ENCODE measurements at regions not wholly inside any gene's neighbourhood (a gene's known extent, or its start where the extent isn't known, plus 50 kb on each side); places are given as distances from the start of the nearest gene placed in this dataset.

DNA sequence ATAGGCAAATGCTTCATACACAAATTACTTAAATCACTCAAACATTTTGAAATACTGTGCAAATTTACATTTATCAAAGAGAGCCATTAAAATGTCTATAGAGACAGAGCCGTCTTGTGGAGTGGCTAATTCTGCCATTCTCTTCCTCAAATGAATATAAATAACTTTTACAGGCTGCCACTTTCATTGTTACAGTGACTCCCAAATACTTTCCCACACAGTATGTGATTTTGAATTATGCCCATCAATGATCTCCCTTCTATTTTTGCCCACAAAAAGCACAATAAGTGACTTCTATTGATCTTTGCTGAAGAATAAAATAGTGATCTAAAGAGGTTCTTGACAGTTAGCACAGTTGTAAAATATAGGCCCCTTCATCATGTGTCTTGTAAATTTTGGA, 1244.9 kb downstream of the PCDH17 start:
- Histone ChIP-seq H3K4me1 (no peaks in the 10 kb centered on the region), H3K27ac (no peak overlapping the region), H3K36me3 (no peaks in the 10 kb centered on the region), H3K9me3 (no peaks in the 10 kb centered on the region), H3K27me3 (no peaks in the 10 kb centered on the region), H3K4me3 (no peak overlapping the region)
- no peak for DNase-seq (ENCODE audit: low spot score in 2 of 2)
- TF ChIP-seq POLR2A (IDR thresholded peaks at IDR 0.05) (no peak), EP300 (IDR thresholded peaks at IDR 0.05) (no peak)
- TF ChIP-seq, protein P1, sequence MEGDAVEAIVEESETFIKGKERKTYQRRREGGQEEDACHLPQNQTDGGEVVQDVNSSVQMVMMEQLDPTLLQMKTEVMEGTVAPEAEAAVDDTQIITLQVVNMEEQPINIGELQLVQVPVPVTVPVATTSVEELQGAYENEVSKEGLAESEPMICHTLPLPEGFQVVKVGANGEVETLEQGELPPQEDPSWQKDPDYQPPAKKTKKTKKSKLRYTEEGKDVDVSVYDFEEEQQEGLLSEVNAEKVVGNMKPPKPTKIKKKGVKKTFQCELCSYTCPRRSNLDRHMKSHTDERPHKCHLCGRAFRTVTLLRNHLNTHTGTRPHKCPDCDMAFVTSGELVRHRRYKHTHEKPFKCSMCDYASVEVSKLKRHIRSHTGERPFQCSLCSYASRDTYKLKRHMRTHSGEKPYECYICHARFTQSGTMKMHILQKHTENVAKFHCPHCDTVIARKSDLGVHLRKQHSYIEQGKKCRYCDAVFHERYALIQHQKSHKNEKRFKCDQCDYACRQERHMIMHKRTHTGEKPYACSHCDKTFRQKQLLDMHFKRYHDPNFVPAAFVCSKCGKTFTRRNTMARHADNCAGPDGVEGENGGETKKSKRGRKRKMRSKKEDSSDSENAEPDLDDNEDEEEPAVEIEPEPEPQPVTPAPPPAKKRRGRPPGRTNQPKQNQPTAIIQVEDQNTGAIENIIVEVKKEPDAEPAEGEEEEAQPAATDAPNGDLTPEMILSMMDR (IDR thresholded peaks at IDR 0.05): no peak
- 46 to 49% methylated on average over 1 of the region's 1 CpG for WGBS, 2 donors

DNA sequence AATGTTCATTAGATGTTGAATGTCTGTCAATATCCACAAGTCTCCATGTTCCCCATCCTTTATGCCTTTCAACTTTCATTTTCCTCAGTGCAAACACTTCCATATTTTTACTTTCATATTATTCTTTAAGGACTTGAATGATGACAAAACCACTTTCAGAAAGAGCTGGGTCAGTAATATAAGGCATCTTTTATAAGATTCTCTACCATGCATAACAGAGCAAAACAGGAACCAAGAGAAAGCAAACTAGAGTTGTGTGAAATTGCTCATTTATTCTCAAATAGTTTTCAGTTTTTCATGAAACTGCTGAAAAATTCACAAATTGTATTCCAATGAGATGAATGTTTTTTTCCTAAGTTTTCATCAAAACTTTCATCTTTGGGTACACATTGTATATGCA, 1247.6 kb downstream of the PCDH17 start:
- Histone ChIP-seq H3K4me1 (no peaks in the 10 kb centered on the region), H3K27ac (no peak overlapping the region), H3K9me3 (no peaks in the 10 kb centered on the region), H3K27me3 (no peaks in the 10 kb centered on the region), H3K36me3 (no peaks in the 10 kb centered on the region), H3K4me3 (no peak overlapping the region)
- no peak for DNase-seq (ENCODE audit: low spot score in 2 of 2)
- TF ChIP-seq, protein P1 (IDR thresholded peaks at IDR 0.05): no peak
- no peak for TF ChIP-seq POLR2A (IDR thresholded peaks at IDR 0.05)
- no peak for TF ChIP-seq EP300 (IDR thresholded peaks at IDR 0.05)

DNA sequence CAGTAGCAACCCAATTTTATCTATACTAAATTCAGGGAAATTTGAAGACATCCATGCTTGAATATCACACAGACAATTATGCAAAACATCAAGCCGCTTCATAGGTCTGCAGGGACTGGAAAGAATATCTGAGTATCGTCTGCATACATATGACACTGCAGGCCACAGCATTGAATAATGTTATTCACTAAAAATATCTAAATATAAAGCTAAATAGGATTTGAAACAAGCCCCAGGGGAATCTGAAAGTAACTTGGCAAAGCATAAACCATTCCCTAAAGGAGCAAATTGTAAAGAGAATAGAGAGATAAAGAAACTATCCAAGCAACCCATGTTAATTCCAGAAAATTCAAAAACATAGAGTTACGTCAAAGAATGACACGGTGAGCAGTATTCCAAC, 1251.0 kb downstream of the PCDH17 start:
- Histone ChIP-seq H3K4me3 (no peak overlapping the region), H3K27me3 (no peaks in the 10 kb centered on the region), H3K4me1 (no peaks in the 10 kb centered on the region), H3K36me3 (no peaks in the 10 kb centered on the region), H3K9me3 (no peaks in the 10 kb centered on the region), H3K27ac (no peak overlapping the region)
- no peak for TF ChIP-seq EP300 (IDR thresholded peaks at IDR 0.05)
- TF ChIP-seq, protein P1 (IDR thresholded peaks at IDR 0.05): no peak
- no peak for DNase-seq (ENCODE audit: low spot score in 2 of 2)
- 53 to 60% methylated on average over 4 of the region's 4 CpGs for WGBS, 2 donors

DNA sequence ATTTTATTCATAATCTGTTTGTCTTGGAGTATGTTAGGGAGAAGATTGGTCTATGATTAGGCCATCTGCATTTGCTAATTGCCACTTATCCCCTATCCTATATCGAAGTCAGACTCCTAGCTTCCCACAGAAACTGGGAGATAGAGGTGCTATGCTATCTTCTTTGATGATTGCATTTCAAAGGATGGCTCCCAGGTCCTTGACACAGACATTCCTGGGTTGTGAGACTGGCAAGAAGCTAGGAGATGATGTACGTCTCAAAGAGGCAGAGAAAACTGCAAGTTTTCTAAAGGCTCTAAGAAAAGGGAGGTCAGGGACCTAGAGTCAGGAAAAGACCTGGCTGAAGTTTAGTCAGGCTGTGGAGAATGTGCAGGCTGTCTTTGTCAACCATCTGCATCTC, 1251.9 kb downstream of the PCDH17 start:
- no peak for DNase-seq (ENCODE audit: low spot score in 2 of 2)
- Histone ChIP-seq H3K4me1 (no peaks in the 10 kb centered on the region), H3K27me3 (no peaks in the 10 kb centered on the region), H3K36me3 (no peaks in the 10 kb centered on the region), H3K27ac (no peak overlapping the region), H3K9me3 (no peaks in the 10 kb centered on the region), H3K4me3 (no peak overlapping the region)
- WGBS, 2 donors: 58 to 69% methylated on average over 2 of the region's 2 CpGs
- TF ChIP-seq, protein P1 (IDR thresholded peaks at IDR 0.05): no peak
- TF ChIP-seq POLR2A (IDR thresholded peaks at IDR 0.05) (no peak), EP300 (IDR thresholded peaks at IDR 0.05) (no peak)

DNA sequence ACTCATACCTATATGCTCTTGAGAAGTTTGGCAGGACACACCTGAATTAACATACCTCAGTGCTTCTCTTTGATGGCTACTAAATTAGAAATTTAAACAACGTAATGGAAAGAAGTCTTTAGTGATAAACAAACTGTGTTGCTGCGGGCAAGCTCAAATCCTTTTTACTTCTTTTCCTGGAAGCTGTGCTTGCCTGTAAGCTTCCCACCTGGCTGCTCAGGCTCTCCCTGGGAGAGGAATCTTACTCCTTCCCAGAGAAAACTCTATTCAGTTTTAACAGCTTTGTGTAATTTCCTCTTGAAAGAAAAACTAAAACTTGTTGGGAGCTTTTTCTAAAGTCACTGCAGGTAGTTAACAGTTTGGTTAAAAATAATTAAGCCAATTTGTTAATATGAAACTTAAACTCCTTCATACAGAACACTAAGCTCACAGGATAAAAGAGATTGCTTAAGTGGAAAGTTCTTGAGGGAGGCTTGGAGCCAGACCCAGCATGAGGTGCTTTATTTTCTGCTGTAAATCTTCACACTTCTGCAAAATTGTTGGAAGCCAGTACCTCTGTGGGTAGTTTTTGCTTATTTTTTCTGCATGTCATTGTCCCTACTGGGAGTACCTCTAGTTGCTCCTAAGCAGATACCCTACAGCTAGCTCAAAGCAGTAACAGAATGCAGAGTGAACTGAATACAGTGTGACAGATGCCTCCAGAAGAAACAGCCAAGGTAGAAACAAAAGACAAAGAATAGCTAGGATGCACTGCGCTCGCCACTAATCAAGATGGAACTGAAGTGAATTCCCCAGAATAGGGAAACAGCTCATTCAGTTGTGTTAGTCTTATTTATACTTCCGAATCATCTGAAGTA, 1253.0 kb downstream of the PCDH17 start:
- no peaks in the 10 kb centered on the region for H3K36me3 ChIP-seq
- H3K4me3 ChIP-seq: no peak overlapping the region
- H3K27ac ChIP-seq: no peak overlapping the region
- no peak for DNase-seq (ENCODE audit: low spot score in 2 of 2)
- no peaks in the 10 kb centered on the region for H3K4me1 ChIP-seq
- 67 to 82% methylated on average over 5 of the region's 5 CpGs for WGBS, 2 donors
- no peaks in the 10 kb centered on the region for H3K9me3 ChIP-seq
- H3K27me3 ChIP-seq: no peaks in the 10 kb centered on the region
- no peak for TF ChIP-seq POLR2A (IDR thresholded peaks at IDR 0.05)
- TF ChIP-seq, protein P1 (IDR thresholded peaks at IDR 0.05): no peak

Data from tibial nerve (tissue), 4 donors.